Karpas-422 (cell line): ENCODE measurements at regions not wholly inside any gene's neighbourhood (a gene's known extent, or its start where the extent isn't known, plus 50 kb on each side); places are given as distances from the start of the nearest gene placed in this dataset. TPM values are rescaled to one million over a fixed set of nuclear protein-coding genes. Genes with fewer than 3 reads are reported as not detected.

Source experiments
- small RNA-seq: library from RNA; depleted of rRNA; stranded (forward); fragments of <200 nt; gene quantifications from one replicate; pipeline ENCODE3, GENCODE V24; 2014

Small RNAs in the stretch of these regions (small RNA-seq; reads per million reads assigned to genes)
- gene RNU5E-7P: not detected
